ENCODE measurements at regions not wholly inside any gene's neighbourhood (a gene's known extent, or its start where the extent isn't known, plus 50 kb on each side); places are given as distances from the start of the nearest gene placed in this dataset.

- TF ChIP-seq POLR2A (IDR thresholded peaks at IDR 0.05; ENCODE audit: low read length) (no peak), GATA1 (IDR thresholded peaks at IDR 0.05; ENCODE audit: low read depth, low read length) (no peak)
Measured at GRCh38 chr4:23332313-23332712, 557.5 kb downstream of the PPARGC1A start.

Data from erythroblast (primary cell).